Kidney (tissue), 13 donors: ENCODE measurements at regions not wholly inside any gene's neighbourhood (a gene's known extent, or its start where the extent isn't known, plus 50 kb on each side); places are given as distances from the start of the nearest gene placed in this dataset.

Experiments
- DNase-seq, 5 donors: peaks; one replicate each; pipeline ENCODE4 v3.0.0-alpha.2; 2013 to 2020
- FAIRE-seq: peaks from 2 replicates; lab custom pipeline; 2012; peaks lifted over from hg19 to GRCh38; lab: Jason Lieb, UNC
- H3K27ac ChIP-seq, 2 donors: one replicate each; pipeline ENCODE4 v1.7.0; 2013; ENCODE audit warnings: low read depth in 2 of 2, low read length in 2 of 2, inconsistent platforms in 1 of 2
- H3K27me3 ChIP-seq: one replicate; pipeline ENCODE4 v1.7.1; 2013; ENCODE audit warnings: low read length, inconsistent platforms; ENCODE audit not compliant: control insufficient read depth, insufficient read depth
- H3K36me3 ChIP-seq, 3 donors: one replicate each; pipeline versions ENCODE4 v1.7.0 to v1.7.1; 2013; ENCODE audit warnings: low read length in 3 of 3, control low read depth in 1 of 3, inconsistent platforms in 1 of 3; ENCODE audit not compliant: insufficient read depth in 3 of 3, control insufficient read depth in 2 of 3
- H3K4me1 ChIP-seq, 3 donors: one replicate each; pipeline versions ENCODE4 v1.7.0 to v1.7.1; 2013; ENCODE audit warnings: low read length in 3 of 3, inconsistent platforms in 1 of 3, low read depth in 1 of 3; ENCODE audit not compliant: control insufficient read depth in 2 of 3, insufficient read depth in 2 of 3
- H3K4me3 ChIP-seq, 3 donors: one replicate each; pipeline versions ENCODE4 v1.7.0 to v1.8.1; 2013; ENCODE audit warnings: low read length in 3 of 3, control low read depth in 1 of 3, inconsistent platforms in 1 of 3
- H3K9ac ChIP-seq, 3 donors: one replicate each; pipeline versions ENCODE4 v1.7.0 to v1.7.1; 2013; ENCODE audit warnings: low read length in 3 of 3, control low read depth in 1 of 3, inconsistent platforms in 1 of 3
- H3K9me3 ChIP-seq, 3 donors: one replicate each; pipeline versions ENCODE4 v1.7.0 to v1.7.1; 2013; ENCODE audit warnings: low read length in 3 of 3, control low read depth in 1 of 3, inconsistent platforms in 1 of 3; ENCODE audit not compliant: control insufficient read depth in 2 of 3, insufficient read depth in 1 of 3
- intact Hi-C: fragments of 100-400 bp; cut with DNase I; formaldehyde crosslinking; loops from one replicate; pipeline ENCODE4 v1.11.1; 2022
- TF ChIP-seq, protein P1 (sequence below): IDR thresholded peaks from 3 replicates; pipeline ENCODE4 v1.5.1; 2012; ENCODE audit warnings: mild to moderate bottlenecking, moderate library complexity, borderline replicate concordance; ENCODE audit not compliant: insufficient read depth; ENCODE audit errors: extremely low read depth
- donor health status: control.
- donor health status: control.
- donor health status: control.
- donor health status: control.
- donor health status: control.
- donor health status: DM: yes; HTN: yes; CAD: no.
- donor health status: Normal renal cell carcinoma (clear cell type).

DNA sequence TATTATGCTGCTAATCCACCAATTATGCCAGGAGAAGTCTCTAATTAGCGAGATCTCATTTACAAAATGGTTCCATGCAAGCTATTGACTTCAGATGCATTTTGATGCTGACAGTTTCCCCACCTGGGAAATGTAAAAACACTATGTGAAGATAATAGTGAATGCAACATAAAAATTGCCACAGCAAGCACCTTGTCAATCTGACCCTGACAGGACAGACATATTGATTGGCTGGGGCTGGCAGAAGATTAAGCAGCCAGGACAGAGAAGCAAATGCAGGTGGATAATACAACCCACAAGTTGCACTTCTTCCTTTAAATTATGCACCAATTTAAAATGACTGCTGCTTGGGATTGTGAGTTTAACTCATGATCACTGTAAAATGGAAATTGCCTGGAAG, 642.8 kb upstream of the POT1 start:
- Histone ChIP-seq H3K4me1 (no peaks in the 10 kb centered on the region), H3K4me3 (no peak overlapping the region), H3K27me3 (no peaks in the 10 kb centered on the region), H3K27ac (no peak overlapping the region), H3K36me3 (no peaks in the 10 kb centered on the region), H3K9me3 (peaks cover 0 to 3% (median 2%) of the 10 kb centered on the region in 3 donors), H3K9ac (no peak overlapping the region)
- DNase-seq (no peak), FAIRE-seq (no peak)
- intact Hi-C loops: no loop called here
- TF ChIP-seq, protein P1, sequence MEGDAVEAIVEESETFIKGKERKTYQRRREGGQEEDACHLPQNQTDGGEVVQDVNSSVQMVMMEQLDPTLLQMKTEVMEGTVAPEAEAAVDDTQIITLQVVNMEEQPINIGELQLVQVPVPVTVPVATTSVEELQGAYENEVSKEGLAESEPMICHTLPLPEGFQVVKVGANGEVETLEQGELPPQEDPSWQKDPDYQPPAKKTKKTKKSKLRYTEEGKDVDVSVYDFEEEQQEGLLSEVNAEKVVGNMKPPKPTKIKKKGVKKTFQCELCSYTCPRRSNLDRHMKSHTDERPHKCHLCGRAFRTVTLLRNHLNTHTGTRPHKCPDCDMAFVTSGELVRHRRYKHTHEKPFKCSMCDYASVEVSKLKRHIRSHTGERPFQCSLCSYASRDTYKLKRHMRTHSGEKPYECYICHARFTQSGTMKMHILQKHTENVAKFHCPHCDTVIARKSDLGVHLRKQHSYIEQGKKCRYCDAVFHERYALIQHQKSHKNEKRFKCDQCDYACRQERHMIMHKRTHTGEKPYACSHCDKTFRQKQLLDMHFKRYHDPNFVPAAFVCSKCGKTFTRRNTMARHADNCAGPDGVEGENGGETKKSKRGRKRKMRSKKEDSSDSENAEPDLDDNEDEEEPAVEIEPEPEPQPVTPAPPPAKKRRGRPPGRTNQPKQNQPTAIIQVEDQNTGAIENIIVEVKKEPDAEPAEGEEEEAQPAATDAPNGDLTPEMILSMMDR: no peak

DNA sequence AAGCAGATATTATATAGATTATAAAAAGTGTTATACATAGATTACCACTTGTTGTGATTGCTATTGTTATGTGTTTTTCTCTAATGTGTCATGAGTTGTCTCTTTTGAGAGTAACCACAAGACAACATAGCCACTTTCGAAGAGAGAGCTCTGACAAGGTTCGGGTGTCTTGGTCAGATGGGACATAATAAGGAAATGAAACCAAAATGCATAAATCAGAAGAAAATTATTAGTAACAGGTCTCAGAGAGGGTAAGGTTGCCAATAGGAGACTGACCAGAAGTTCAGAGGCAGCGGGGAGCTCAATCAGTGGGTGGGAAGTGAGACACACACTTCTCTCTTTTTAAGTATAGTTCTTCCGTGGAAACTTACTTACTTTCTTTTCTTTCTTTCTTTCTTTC, 639.2 kb upstream of the POT1 start:
- no peak overlapping the region for H3K27ac ChIP-seq
- DNase-seq (no peak), FAIRE-seq (no peak)
- TF ChIP-seq, protein P1: no peak
- no peaks in the 10 kb centered on the region for H3K9me3 ChIP-seq
- no peak overlapping the region for H3K4me3 ChIP-seq
- H3K4me1 ChIP-seq: no peaks in the 10 kb centered on the region
- no peaks in the 10 kb centered on the region for H3K27me3 ChIP-seq
- H3K9ac ChIP-seq: no peak overlapping the region
- no peaks in the 10 kb centered on the region for H3K36me3 ChIP-seq
- intact Hi-C loops: no loop called here

DNA sequence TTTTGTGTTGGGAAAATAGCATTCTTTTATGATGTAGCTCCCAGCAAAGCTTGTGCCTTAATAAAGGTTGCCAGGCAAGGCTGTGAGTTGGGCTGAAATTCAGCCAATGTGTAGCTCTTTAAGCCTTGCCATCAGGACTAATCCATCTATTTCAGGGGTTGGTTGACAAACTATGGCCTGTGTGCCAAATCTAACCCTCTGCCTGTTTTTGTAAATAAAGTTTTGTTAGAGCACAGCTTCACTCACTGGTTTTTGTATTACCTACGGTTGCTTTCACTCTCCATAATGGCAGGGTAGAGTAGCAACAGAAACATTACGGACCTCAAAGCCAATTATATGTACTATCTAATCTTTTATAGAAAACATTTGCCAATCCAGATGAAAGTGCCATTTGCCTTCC, 638.1 kb upstream of the POT1 start:
- Histone ChIP-seq H3K4me1 (no peaks in the 10 kb centered on the region), H3K27me3 (no peaks in the 10 kb centered on the region), H3K9me3 (no peaks in the 10 kb centered on the region), H3K27ac (no peak overlapping the region), H3K36me3 (no peaks in the 10 kb centered on the region), H3K9ac (no peak overlapping the region), H3K4me3 (no peak overlapping the region)
- FAIRE-seq (no peak), DNase-seq (no peak)
- TF ChIP-seq, protein P1: no peak
- intact Hi-C loops: no loop called here

DNA sequence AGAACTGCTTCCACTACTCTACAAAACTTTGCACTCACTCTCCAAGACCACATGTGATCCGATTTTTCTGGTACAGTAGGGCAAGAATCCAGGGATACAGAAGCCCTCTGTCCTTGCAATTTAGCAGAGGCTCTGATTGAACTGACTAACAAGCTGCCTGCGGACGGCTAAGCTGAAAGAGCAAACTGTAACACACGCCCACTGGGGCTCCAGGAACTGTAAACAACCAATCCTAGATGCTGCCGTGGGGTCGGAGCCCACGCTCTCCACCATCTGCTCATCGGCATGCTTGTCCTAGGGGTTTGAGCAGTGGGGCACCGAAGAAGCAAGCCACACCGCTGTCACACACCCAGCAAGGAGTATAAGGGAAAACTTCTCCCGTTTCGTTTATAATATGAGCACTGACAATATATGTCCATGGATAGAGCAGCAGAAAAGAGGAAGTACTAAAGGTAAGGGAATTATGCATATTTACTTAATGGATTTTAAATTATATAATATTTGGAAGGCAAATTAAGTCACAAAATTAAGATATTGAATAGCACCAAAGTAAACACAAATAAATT, 634.4 kb upstream of the POT1 start:
- Histone ChIP-seq H3K27ac (no peak overlapping the region), H3K4me3 (no peak overlapping the region), H3K9ac (no peak overlapping the region), H3K4me1 (no peaks in the 10 kb centered on the region), H3K27me3 (no peaks in the 10 kb centered on the region), H3K9me3 (no peaks in the 10 kb centered on the region), H3K36me3 (no peaks in the 10 kb centered on the region)
- TF ChIP-seq, protein P1: no peak
- FAIRE-seq: no peak
- intact Hi-C loops: no loop called here
- peak in 1 of 5 donors; percentile 31 for DNase-seq
